ENCODE measurements at regions not wholly inside any gene's neighbourhood (a gene's known extent, or its start where the extent isn't known, plus 50 kb on each side); places are given as distances from the start of the nearest gene placed in this dataset.

- no peak for DNase-seq (ENCODE audit: low read depth in 1 of 2, low spot score in 1 of 2)
- Histone ChIP-seq H3K4me3 (replicated peaks; ENCODE audit: insufficient read depth, low read length) (no peak overlapping the region), H3K27ac (replicated peaks) (no peak overlapping the region), H3K27me3 (ENCODE audit: insufficient read depth, poor library complexity, severe bottlenecking) (no peaks in the 10 kb centered on the region)
- TF ChIP-seq REST (IDR thresholded peaks at IDR 0.05; ENCODE audit: insufficient replicate concordance, low read depth) (no peak), GABPA (IDR thresholded peaks at IDR 0.05; ENCODE audit: low read depth) (no peak), CTCF (IDR thresholded peaks at IDR 0.05; ENCODE audit: insufficient read depth, low read length) (no peak), POLR2AphosphoS5 (IDR thresholded peaks at IDR 0.05; ENCODE audit: low read depth) (no peak), SPI1 (IDR thresholded peaks at IDR 0.05; ENCODE audit: borderline replicate concordance, low read depth) (no peak)
Measured at GRCh38 chr15:70502529-70502928, 260.8 kb downstream of the UACA start.

GRCh38 chr15:70501849-70502248 is 261.5 kb downstream of the UACA start:
- no peak for DNase-seq (ENCODE audit: low read depth in 1 of 2, low spot score in 1 of 2)

More at GRCh38 chr15:70501849-70502248, 261.5 kb downstream of the UACA start:
- Histone ChIP-seq H3K27me3 (ENCODE audit: insufficient read depth, poor library complexity, severe bottlenecking) (no peaks in the 10 kb centered on the region), H3K4me3 (replicated peaks; ENCODE audit: insufficient read depth, low read length) (no peak overlapping the region), H3K27ac (replicated peaks) (no peak overlapping the region)
- no peak for TF ChIP-seq SPI1 (IDR thresholded peaks at IDR 0.05; ENCODE audit: borderline replicate concordance, low read depth)
- no peak for TF ChIP-seq CTCF (IDR thresholded peaks at IDR 0.05; ENCODE audit: insufficient read depth, low read length)
- no peak for TF ChIP-seq GABPA (IDR thresholded peaks at IDR 0.05; ENCODE audit: low read depth)
- TF ChIP-seq POLR2AphosphoS5 (IDR thresholded peaks at IDR 0.05; ENCODE audit: low read depth), result no peak
- no peak for TF ChIP-seq REST (IDR thresholded peaks at IDR 0.05; ENCODE audit: insufficient replicate concordance, low read depth)
